SIG-M5 treated with dmso at 0.1 percent for 504 hours (cell line): ENCODE measurements at regions not wholly inside any gene's neighbourhood (a gene's known extent, or its start where the extent isn't known, plus 50 kb on each side); places are given as distances from the start of the nearest gene placed in this dataset.
A peak's percentile ranks its signal among the peaks of the same experiment; 100 is the strongest.
"Not testable (repeated sequence)": the region's sequence is repeated elsewhere in the genome, so short reads cannot be mapped to it uniquely, and the experiment has no call there.

Source experiments
- DNase-seq: peaks from one replicate; lab custom pipeline; 2025; ENCODE audit not compliant: unreplicated experiment; lab: John Stamatoyannopoulos, UW

- DNase-seq: no peak
Measured at GRCh38 chr4:77220828-77221613, 64.0 kb downstream of the CCNG2 start.

GRCh38 chr4:77225022-77225421, 68.0 kb downstream of the CCNG2 start:
- DNase-seq: no peak

GRCh38 chr4:77226939-77227705, 70.1 kb downstream of the CCNG2 start:
- no peak for DNase-seq

- DNase-seq: no peak
Measured at GRCh38 chr4:77229433-77229832, 72.4 kb downstream of the CCNG2 start.

GRCh38 chr4:77232653-77233052, 75.6 kb downstream of the CCNG2 start:
- DNase-seq: no peak

GRCh38 chr4:77235289-77235854, 78.4 kb downstream of the CCNG2 start:
- no peak for DNase-seq

GRCh38 chr4:77236806-77237205, 79.8 kb downstream of the CCNG2 start:
- DNase-seq: no peak

- peak; percentile 30 for DNase-seq
Measured at GRCh38 chr4:77240469-77241066, 83.6 kb downstream of the CCNG2 start.

- no peak for DNase-seq
Measured at GRCh38 chr4:77248805-77249204, 91.8 kb downstream of the CCNG2 start.

- DNase-seq: no peak
Measured at GRCh38 chr4:77251751-77252150, 94.7 kb downstream of the CCNG2 start.

GRCh38 chr4:77263247-77263646, 106.2 kb downstream of the CCNG2 start:
- no peak for DNase-seq

- DNase-seq: not testable (repeated sequence)
Measured at GRCh38 chr4:77263976-77264375, 107.0 kb downstream of the CCNG2 start.

- DNase-seq: no peak
Measured at GRCh38 chr4:77264826-77265225, 107.8 kb downstream of the CCNG2 start.

- DNase-seq: no peak
Measured at GRCh38 chr4:77268108-77268507, 111.1 kb downstream of the CCNG2 start.

- DNase-seq: no peak
Measured at GRCh38 chr4:77269505-77269904, 112.5 kb downstream of the CCNG2 start.

GRCh38 chr4:77273412-77273811, 116.4 kb downstream of the CCNG2 start:
- no peak for DNase-seq

- DNase-seq: not testable (repeated sequence)
Measured at GRCh38 chr4:77279114-77279513, 122.1 kb downstream of the CCNG2 start.

GRCh38 chr4:77282305-77282704, 125.3 kb downstream of the CCNG2 start:
- no peak for DNase-seq

GRCh38 chr4:77284036-77284435, 127.0 kb downstream of the CCNG2 start:
- DNase-seq: no peak

GRCh38 chr4:77286906-77287305, 129.9 kb downstream of the CCNG2 start:
- no peak for DNase-seq

GRCh38 chr4:77293426-77293825, 136.4 kb downstream of the CCNG2 start:
- no peak for DNase-seq

- not testable (repeated sequence) for DNase-seq
Measured at GRCh38 chr4:77300996-77301395, 144.0 kb downstream of the CCNG2 start.
